Activated naive CD8-positive, alpha-beta T cell treated with anti-CD3 and anti-CD28 coated beads for 36 hours (primary cell): ENCODE measurements at regions not wholly inside any gene's neighbourhood (a gene's known extent, or its start where the extent isn't known, plus 50 kb on each side); places are given as distances from the start of the nearest gene placed in this dataset.
"Not testable (repeated sequence)": the region's sequence is repeated elsewhere in the genome, so short reads cannot be mapped to it uniquely, and the experiment has no call there.

ENCODE experiments used
- DNase-seq: peaks from one replicate; pipeline ENCODE4 v3.0.0; 2021
- H3K27ac Mint-ChIP-seq: one replicate; pipeline ENCODE4 v1.8.0; 2022; ENCODE audit warnings: mild to moderate bottlenecking, moderate library complexity, mixed read lengths
- H3K27me3 Mint-ChIP-seq: one replicate; pipeline ENCODE4 v1.8.0; 2022; ENCODE audit warnings: mild to moderate bottlenecking, mixed read lengths
- H3K36me3 Mint-ChIP-seq: one replicate; pipeline ENCODE4 v1.8.0; 2021; ENCODE audit warnings: mild to moderate bottlenecking, mixed read lengths
- H3K4me1 Mint-ChIP-seq: one replicate; pipeline ENCODE4 v1.8.0; 2021; ENCODE audit warnings: mixed read lengths
- H3K4me3 Mint-ChIP-seq: one replicate; pipeline ENCODE4 v1.8.0; 2022; ENCODE audit warnings: mild to moderate bottlenecking, moderate library complexity, mixed read lengths
- H3K9me3 Mint-ChIP-seq: one replicate; pipeline ENCODE4 v1.8.0; 2022; ENCODE audit warnings: mixed read lengths

- no peak for DNase-seq
- H3K9me3 Mint-ChIP-seq: peaks cover 5% of the 10 kb centered on the region
- no peak overlapping the region for H3K27ac Mint-ChIP-seq
- no peaks in the 10 kb centered on the region for H3K4me1 Mint-ChIP-seq
- H3K27me3 Mint-ChIP-seq: no peaks in the 10 kb centered on the region
- no peak overlapping the region for H3K4me3 Mint-ChIP-seq
- H3K36me3 Mint-ChIP-seq: no peaks in the 10 kb centered on the region
Measured at GRCh38 chr16:63695347-63695746, 1426.5 kb downstream of the CDH11 start.

- no peak for DNase-seq
- Mint-ChIP-seq H3K36me3 (no peaks in the 10 kb centered on the region), H3K27me3 (no peaks in the 10 kb centered on the region)
Measured at GRCh38 chr16:63690961-63691360, 1430.9 kb downstream of the CDH11 start.

GRCh38 chr16:63690267-63690666 lies 1431.6 kb downstream of the CDH11 start:
- peaks cover 19% of the 10 kb centered on the region for H3K9me3 Mint-ChIP-seq
- no peak for DNase-seq
- H3K4me3 Mint-ChIP-seq: no peak overlapping the region
- H3K36me3 Mint-ChIP-seq: no peaks in the 10 kb centered on the region
- no peaks in the 10 kb centered on the region for H3K4me1 Mint-ChIP-seq
- no peaks in the 10 kb centered on the region for H3K27me3 Mint-ChIP-seq
- no peak overlapping the region for H3K27ac Mint-ChIP-seq

More at GRCh38 chr16:63690961-63691360, 1430.9 kb downstream of the CDH11 start:
- Mint-ChIP-seq H3K27ac (no peak overlapping the region), H3K4me3 (no peak overlapping the region), H3K9me3 (peaks cover 19% of the 10 kb centered on the region), H3K4me1 (no peaks in the 10 kb centered on the region)

GRCh38 chr16:63689068-63689467 lies 1432.8 kb downstream of the CDH11 start:
- H3K4me3 Mint-ChIP-seq: no peak overlapping the region
- H3K27me3 Mint-ChIP-seq: no peaks in the 10 kb centered on the region
- no peak for DNase-seq
- H3K27ac Mint-ChIP-seq: no peak overlapping the region
- no peaks in the 10 kb centered on the region for H3K36me3 Mint-ChIP-seq
- no peaks in the 10 kb centered on the region for H3K4me1 Mint-ChIP-seq
- H3K9me3 Mint-ChIP-seq: peaks cover 21% of the 10 kb centered on the region

GRCh38 chr16:63684149-63685101 lies 1437.4 kb downstream of the CDH11 start:
- no peak overlapping the region for H3K27ac Mint-ChIP-seq
- H3K4me3 Mint-ChIP-seq: no peak overlapping the region
- no peaks in the 10 kb centered on the region for H3K36me3 Mint-ChIP-seq
- H3K4me1 Mint-ChIP-seq: no peaks in the 10 kb centered on the region
- H3K9me3 Mint-ChIP-seq: peaks cover 16% of the 10 kb centered on the region
- no peaks in the 10 kb centered on the region for H3K27me3 Mint-ChIP-seq
- DNase-seq: no peak

GRCh38 chr16:63682844-63683243 lies 1439.0 kb downstream of the CDH11 start:
- Mint-ChIP-seq H3K27ac (no peak overlapping the region), H3K36me3 (no peaks in the 10 kb centered on the region), H3K4me1 (no peaks in the 10 kb centered on the region), H3K4me3 (no peak overlapping the region), H3K9me3 (peaks cover 11% of the 10 kb centered on the region), H3K27me3 (no peaks in the 10 kb centered on the region)
- no peak for DNase-seq

- H3K27ac Mint-ChIP-seq: no peak overlapping the region
- peaks cover 17% of the 10 kb centered on the region for H3K9me3 Mint-ChIP-seq
- DNase-seq: no peak
- no peaks in the 10 kb centered on the region for H3K36me3 Mint-ChIP-seq
- no peaks in the 10 kb centered on the region for H3K27me3 Mint-ChIP-seq
- H3K4me1 Mint-ChIP-seq: no peaks in the 10 kb centered on the region
- no peak overlapping the region for H3K4me3 Mint-ChIP-seq
Measured at GRCh38 chr16:63672493-63672892, 1449.4 kb downstream of the CDH11 start.

- no peak overlapping the region for H3K27ac Mint-ChIP-seq
- H3K27me3 Mint-ChIP-seq: no peaks in the 10 kb centered on the region
- no peaks in the 10 kb centered on the region for H3K4me1 Mint-ChIP-seq
- no peak overlapping the region for H3K4me3 Mint-ChIP-seq
- DNase-seq: no peak
- peaks cover 7% of the 10 kb centered on the region for H3K9me3 Mint-ChIP-seq
- no peaks in the 10 kb centered on the region for H3K36me3 Mint-ChIP-seq
Measured at GRCh38 chr16:63663155-63663554, 1458.7 kb downstream of the CDH11 start.

GRCh38 chr16:63655846-63656245 lies 1466.0 kb downstream of the CDH11 start:
- no peaks in the 10 kb centered on the region for H3K36me3 Mint-ChIP-seq
- no peaks in the 10 kb centered on the region for H3K27me3 Mint-ChIP-seq
- H3K4me3 Mint-ChIP-seq: no peak overlapping the region
- H3K4me1 Mint-ChIP-seq: no peaks in the 10 kb centered on the region
- DNase-seq: no peak
- H3K9me3 Mint-ChIP-seq: peaks cover 7% of the 10 kb centered on the region
- H3K27ac Mint-ChIP-seq: no peak overlapping the region

GRCh38 chr16:63653044-63653839 lies 1468.6 kb downstream of the CDH11 start:
- Mint-ChIP-seq H3K27ac (no peak overlapping the region), H3K4me1 (no peaks in the 10 kb centered on the region), H3K27me3 (no peaks in the 10 kb centered on the region), H3K36me3 (no peaks in the 10 kb centered on the region), H3K9me3 (peaks cover 8% of the 10 kb centered on the region), H3K4me3 (no peak overlapping the region)
- DNase-seq: no peak

GRCh38 chr16:63652091-63652490 lies 1469.8 kb downstream of the CDH11 start:
- Mint-ChIP-seq H3K4me1 (no peaks in the 10 kb centered on the region), H3K4me3 (no peak overlapping the region)

GRCh38 chr16:63650550-63650949 lies 1471.3 kb downstream of the CDH11 start:
- no peaks in the 10 kb centered on the region for H3K4me1 Mint-ChIP-seq
- H3K9me3 Mint-ChIP-seq: peaks cover 9% of the 10 kb centered on the region
- H3K4me3 Mint-ChIP-seq: no peak overlapping the region
- no peaks in the 10 kb centered on the region for H3K27me3 Mint-ChIP-seq
- H3K27ac Mint-ChIP-seq: no peak overlapping the region
- no peak for DNase-seq
- no peaks in the 10 kb centered on the region for H3K36me3 Mint-ChIP-seq

More at GRCh38 chr16:63652091-63652490, 1469.8 kb downstream of the CDH11 start:
- Mint-ChIP-seq H3K36me3 (no peaks in the 10 kb centered on the region), H3K27me3 (no peaks in the 10 kb centered on the region), H3K9me3 (peaks cover 8% of the 10 kb centered on the region), H3K27ac (no peak overlapping the region)
- DNase-seq: no peak

- H3K27me3 Mint-ChIP-seq, DNase-seq, H3K4me3 Mint-ChIP-seq, H3K36me3 Mint-ChIP-seq, H3K27ac Mint-ChIP-seq, H3K4me1 Mint-ChIP-seq: not testable (repeated sequence)
- H3K9me3 Mint-ChIP-seq: peaks cover 16% of the 10 kb centered on the region
Measured at GRCh38 chr16:63633706-63634445, 1488.0 kb downstream of the CDH11 start.

- no peak for DNase-seq
- H3K27me3 Mint-ChIP-seq: no peaks in the 10 kb centered on the region
- peaks cover 12% of the 10 kb centered on the region for H3K9me3 Mint-ChIP-seq
- H3K27ac Mint-ChIP-seq: no peak overlapping the region
- no peaks in the 10 kb centered on the region for H3K36me3 Mint-ChIP-seq
- H3K4me3 Mint-ChIP-seq: no peak overlapping the region
- H3K4me1 Mint-ChIP-seq: no peaks in the 10 kb centered on the region
Measured at GRCh38 chr16:63629272-63629671, 1492.6 kb downstream of the CDH11 start.

GRCh38 chr16:63628812-63629211 lies 1493.1 kb downstream of the CDH11 start:
- Mint-ChIP-seq H3K4me1 (no peaks in the 10 kb centered on the region), H3K9me3 (peaks cover 11% of the 10 kb centered on the region), H3K27ac (no peak overlapping the region), H3K36me3 (no peaks in the 10 kb centered on the region), H3K27me3 (no peaks in the 10 kb centered on the region), H3K4me3 (no peak overlapping the region)
- DNase-seq: no peak
